SK-N-SH treated with all-trans-retinoic acid at 6 μM for 48 hours (cell line): ENCODE measurements at regions not wholly inside any gene's neighbourhood (a gene's known extent, or its start where the extent isn't known, plus 50 kb on each side); places are given as distances from the start of the nearest gene placed in this dataset.

Experiments
- CSDC2 ChIP-seq: fragments of 250-450 bp; sonication (Bioruptor Pico); IDR thresholded peaks from 2 replicates; pipeline ENCODE4 v1.5.0; 2020; ENCODE audit warnings: mild to moderate bottlenecking, moderate library complexity
- ESRRG ChIP-seq: fragments of 250-450 bp; sonication (Bioruptor Pico); IDR thresholded peaks from 2 replicates; pipeline ENCODE4 v1.6.1; 2021; ENCODE audit warnings: mild to moderate bottlenecking
- OSR1 ChIP-seq: fragments of 250-450 bp; sonication (Bioruptor Pico); IDR thresholded peaks from 2 replicates; pipeline ENCODE4 v1.8.0; 2022; ENCODE audit warnings: moderate library complexity, mild to moderate bottlenecking, inconsistent platforms
- SNAI2 ChIP-seq: fragments of 250-450 bp; sonication (Bioruptor Pico); IDR thresholded peaks from 2 replicates; pipeline ENCODE4 v1.5.0; 2020; ENCODE audit warnings: mild to moderate bottlenecking, moderate library complexity
- ZNF8 ChIP-seq: fragments of 450-650 bp; formaldehyde crosslinking; IDR thresholded peaks from 2 replicates; pipeline ENCODE4 v1.5.0; 2020; ENCODE audit warnings: mild to moderate bottlenecking, moderate library complexity
- TF ChIP-seq, protein P1 (sequence below): fragments of 250-450 bp; sonication (Bioruptor Pico); IDR thresholded peaks from 2 replicates; pipeline ENCODE4 v1.8.0; 2020; ENCODE audit warnings: mild to moderate bottlenecking, moderate library complexity, borderline replicate concordance
- TF ChIP-seq, protein P2 (sequence below): fragments of 250-450 bp; sonication (Bioruptor Pico); IDR thresholded peaks from 2 replicates; pipeline ENCODE4 v1.8.0; 2021; ENCODE audit warnings: low read depth, mild to moderate bottlenecking, moderate library complexity, borderline replicate concordance

DNA sequence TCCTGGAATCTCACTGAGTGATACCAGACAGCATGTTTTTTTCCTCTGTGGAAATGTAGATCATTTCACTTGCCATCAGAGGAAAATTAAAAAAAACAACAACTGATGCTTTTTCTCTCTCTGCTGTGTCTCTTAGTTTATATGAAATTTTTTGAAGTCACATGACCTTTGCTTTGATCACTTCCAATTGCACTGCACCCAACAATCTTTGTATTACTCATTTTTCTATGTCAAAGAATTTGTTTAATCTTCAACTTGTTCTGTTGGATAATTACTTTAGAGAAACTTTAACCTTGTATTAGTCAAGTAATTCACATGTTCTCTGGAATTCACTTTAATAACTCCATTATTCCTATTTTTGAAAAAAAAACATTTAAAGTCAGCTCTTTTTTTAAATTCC lies 1452.7 kb upstream of the CDH8 start:
- TF ChIP-seq, protein P1, sequence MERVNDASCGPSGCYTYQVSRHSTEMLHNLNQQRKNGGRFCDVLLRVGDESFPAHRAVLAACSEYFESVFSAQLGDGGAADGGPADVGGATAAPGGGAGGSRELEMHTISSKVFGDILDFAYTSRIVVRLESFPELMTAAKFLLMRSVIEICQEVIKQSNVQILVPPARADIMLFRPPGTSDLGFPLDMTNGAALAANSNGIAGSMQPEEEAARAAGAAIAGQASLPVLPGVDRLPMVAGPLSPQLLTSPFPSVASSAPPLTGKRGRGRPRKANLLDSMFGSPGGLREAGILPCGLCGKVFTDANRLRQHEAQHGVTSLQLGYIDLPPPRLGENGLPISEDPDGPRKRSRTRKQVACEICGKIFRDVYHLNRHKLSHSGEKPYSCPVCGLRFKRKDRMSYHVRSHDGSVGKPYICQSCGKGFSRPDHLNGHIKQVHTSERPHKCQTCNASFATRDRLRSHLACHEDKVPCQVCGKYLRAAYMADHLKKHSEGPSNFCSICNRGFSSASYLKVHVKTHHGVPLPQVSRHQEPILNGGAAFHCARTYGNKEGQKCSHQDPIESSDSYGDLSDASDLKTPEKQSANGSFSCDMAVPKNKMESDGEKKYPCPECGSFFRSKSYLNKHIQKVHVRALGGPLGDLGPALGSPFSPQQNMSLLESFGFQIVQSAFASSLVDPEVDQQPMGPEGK: no peak
- TF ChIP-seq ESRRG (CRISPR knock-in tag) (no peak), CSDC2 (CRISPR knock-in tag) (no peak), ZNF8 (CRISPR knock-in tag) (no peak), SNAI2 (no peak), OSR1 (CRISPR knock-in tag) (no peak)
- TF ChIP-seq, protein P2, sequence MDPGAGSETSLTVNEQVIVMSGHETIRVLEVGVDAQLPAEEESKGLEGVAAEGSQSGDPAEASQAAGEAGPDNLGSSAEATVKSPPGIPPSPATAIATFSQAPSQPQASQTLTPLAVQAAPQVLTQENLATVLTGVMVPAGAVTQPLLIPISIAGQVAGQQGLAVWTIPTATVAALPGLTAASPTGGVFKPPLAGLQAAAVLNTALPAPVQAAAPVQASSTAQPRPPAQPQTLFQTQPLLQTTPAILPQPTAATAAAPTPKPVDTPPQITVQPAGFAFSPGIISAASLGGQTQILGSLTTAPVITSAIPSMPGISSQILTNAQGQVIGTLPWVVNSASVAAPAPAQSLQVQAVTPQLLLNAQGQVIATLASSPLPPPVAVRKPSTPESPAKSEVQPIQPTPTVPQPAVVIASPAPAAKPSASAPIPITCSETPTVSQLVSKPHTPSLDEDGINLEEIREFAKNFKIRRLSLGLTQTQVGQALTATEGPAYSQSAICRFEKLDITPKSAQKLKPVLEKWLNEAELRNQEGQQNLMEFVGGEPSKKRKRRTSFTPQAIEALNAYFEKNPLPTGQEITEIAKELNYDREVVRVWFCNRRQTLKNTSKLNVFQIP (CRISPR knock-in tag): no peak
